ENCODE measurements at regions not wholly inside any gene's neighbourhood (a gene's known extent, or its start where the extent isn't known, plus 50 kb on each side); places are given as distances from the start of the nearest gene placed in this dataset.
"Not testable (repeated sequence)": the region's sequence is repeated elsewhere in the genome, so short reads cannot be mapped to it uniquely, and the experiment has no call there.

GRCh38 chr14:45946251-45946650 lies 693.2 kb upstream of the MIS18BP1 start:
- Mint-ChIP-seq H3K27ac (no peak overlapping the region), H3K4me1 (no peaks in the 10 kb centered on the region), H3K4me3 (no peak overlapping the region), H3K9me3 (no peaks in the 10 kb centered on the region), H3K36me3 (no peaks in the 10 kb centered on the region), H3K27me3 (no peaks in the 10 kb centered on the region)
- POLR2A ChIA-PET, result no interaction called here
- DNase-seq (no peak), ATAC-seq (ENCODE audit: low read depth) (no peak)

GRCh38 chr14:45940318-45940717 lies 687.3 kb upstream of the MIS18BP1 start:
- H3K36me3 Mint-ChIP-seq, result no peaks in the 10 kb centered on the region
- ATAC-seq (ENCODE audit: low read depth), result no peak
- POLR2A ChIA-PET, result no interaction called here
- H3K4me3 Mint-ChIP-seq, result no peak overlapping the region
- H3K9me3 Mint-ChIP-seq, result peaks cover 5% of the 10 kb centered on the region
- DNase-seq, result no peak
- no peaks in the 10 kb centered on the region for H3K4me1 Mint-ChIP-seq
- no peaks in the 10 kb centered on the region for H3K27me3 Mint-ChIP-seq
- H3K27ac Mint-ChIP-seq, result no peak overlapping the region

- Mint-ChIP-seq H3K4me1 (no peaks in the 10 kb centered on the region), H3K4me3 (no peak overlapping the region), H3K36me3 (no peaks in the 10 kb centered on the region), H3K27ac (no peak overlapping the region), H3K27me3 (no peaks in the 10 kb centered on the region), H3K9me3 (peaks cover 5% of the 10 kb centered on the region)
- ATAC-seq (ENCODE audit: low read depth), result no peak
- POLR2A ChIA-PET, result no interaction called here
- DNase-seq, result no peak
These were observed 686.6 kb upstream of the MIS18BP1 start for GRCh38 chr14:45939572-45939971.

DNA sequence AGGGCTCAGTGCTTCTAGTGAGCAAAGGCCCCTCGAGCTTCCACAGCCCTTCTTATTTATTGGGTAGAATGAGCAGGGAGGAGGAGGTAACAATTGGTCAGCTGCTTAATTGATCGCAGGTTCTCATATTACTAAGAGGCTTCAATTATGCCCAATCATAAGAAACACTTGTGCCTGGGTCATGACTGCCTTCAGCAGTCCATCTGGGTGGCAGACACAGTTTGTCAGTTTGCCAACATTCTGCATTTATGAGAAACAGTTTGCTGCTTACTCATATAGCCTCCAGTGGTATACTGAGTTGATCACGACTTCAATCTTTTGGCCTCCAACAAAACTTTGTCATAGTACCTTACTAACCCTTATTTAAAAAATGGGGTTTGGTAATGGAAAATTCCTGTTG lies 667.0 kb upstream of the MIS18BP1 start:
- H3K4me3 Mint-ChIP-seq; H3K27ac Mint-ChIP-seq; POLR2A ChIA-PET; ATAC-seq (ENCODE audit: low read depth); H3K27me3 Mint-ChIP-seq; H3K36me3 Mint-ChIP-seq; H3K9me3 Mint-ChIP-seq; DNase-seq; H3K4me1 Mint-ChIP-seq: not testable (repeated sequence)

DNA sequence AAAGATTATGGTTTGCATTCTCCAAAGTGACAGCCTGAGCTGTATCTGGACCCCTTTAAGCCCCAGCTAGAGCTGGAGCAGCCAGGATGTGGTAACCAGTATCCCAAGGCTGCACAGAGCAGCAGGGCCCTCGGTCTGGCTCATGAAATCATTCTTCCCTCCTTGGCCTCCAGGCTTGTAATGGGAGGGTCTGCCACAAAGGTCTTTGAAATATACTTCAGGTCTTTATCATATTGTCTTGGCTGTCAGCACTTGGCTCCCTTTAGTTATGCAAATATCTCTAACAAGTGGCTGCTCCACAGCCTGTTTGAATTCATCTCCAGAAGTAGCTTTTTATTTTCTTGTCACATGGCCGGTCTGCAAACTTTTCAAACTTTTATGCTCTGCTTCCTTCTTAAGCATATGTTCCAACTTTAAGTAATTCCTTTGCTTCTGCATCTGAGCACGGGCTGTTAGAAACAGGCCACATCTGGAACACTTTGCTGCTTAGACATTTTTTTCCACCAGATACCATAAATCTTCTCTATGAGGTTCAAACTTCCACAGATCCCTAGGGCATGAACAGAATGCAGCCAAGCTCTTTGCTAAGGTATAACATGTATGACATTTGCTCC lies 663.4 kb upstream of the MIS18BP1 start:
- no peak for DNase-seq
- Mint-ChIP-seq H3K27me3 (no peaks in the 10 kb centered on the region), H3K4me3 (no peak overlapping the region), H3K36me3 (no peaks in the 10 kb centered on the region), H3K4me1 (no peaks in the 10 kb centered on the region), H3K9me3 (peaks cover 11% of the 10 kb centered on the region), H3K27ac (no peak overlapping the region)
- no peak for ATAC-seq (ENCODE audit: low read depth)
- POLR2A ChIA-PET, result no interaction called here

DNA sequence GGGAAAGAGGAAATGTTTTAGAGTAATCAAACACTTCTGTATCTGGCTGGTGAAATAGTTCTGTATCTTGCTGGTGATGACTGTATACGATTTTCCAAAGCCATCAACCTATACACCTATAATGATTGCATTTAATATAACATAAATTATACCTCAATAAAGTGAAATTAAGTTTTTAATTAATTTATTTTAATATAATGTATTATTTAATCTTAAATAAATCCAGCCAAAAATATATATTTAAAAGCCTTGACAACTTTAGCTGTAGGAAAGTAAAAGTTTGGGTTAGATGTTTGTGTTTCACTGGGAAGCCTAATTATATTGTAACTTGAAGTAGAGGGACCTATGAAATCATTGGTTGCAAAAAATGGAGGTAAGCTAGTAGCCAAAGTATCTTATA lies 654.8 kb upstream of the MIS18BP1 start:
- Mint-ChIP-seq H3K4me3 (no peak overlapping the region), H3K4me1 (no peaks in the 10 kb centered on the region), H3K9me3 (peaks cover 2% of the 10 kb centered on the region), H3K36me3 (no peaks in the 10 kb centered on the region), H3K27ac (no peak overlapping the region), H3K27me3 (no peaks in the 10 kb centered on the region)
- ATAC-seq (ENCODE audit: low read depth) (no peak), DNase-seq (no peak)
- POLR2A ChIA-PET, result no interaction called here

DNA sequence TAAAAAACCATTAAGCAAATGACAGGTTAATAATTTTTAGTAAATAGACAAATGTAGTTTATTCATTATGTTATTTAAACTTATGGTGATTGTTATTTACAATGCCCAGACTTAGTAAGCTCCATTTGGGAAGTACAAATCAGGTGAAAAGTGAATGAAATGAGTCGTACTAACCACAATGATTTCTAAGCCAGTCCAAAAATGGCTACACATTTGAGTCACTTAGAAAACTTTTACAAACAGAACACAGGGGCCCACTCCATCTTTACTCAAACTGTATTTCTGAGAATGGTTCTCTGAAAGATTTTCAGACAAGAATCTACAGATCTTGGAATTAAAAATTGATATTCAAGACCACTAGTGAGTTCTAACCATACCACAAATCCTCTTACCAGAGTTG lies 653.3 kb upstream of the MIS18BP1 start:
- H3K4me3 Mint-ChIP-seq, result no peak overlapping the region
- no peaks in the 10 kb centered on the region for H3K27me3 Mint-ChIP-seq
- DNase-seq, result no peak
- H3K9me3 Mint-ChIP-seq, result no peaks in the 10 kb centered on the region
- H3K36me3 Mint-ChIP-seq, result no peaks in the 10 kb centered on the region
- H3K27ac Mint-ChIP-seq, result no peak overlapping the region
- no peaks in the 10 kb centered on the region for H3K4me1 Mint-ChIP-seq
- POLR2A ChIA-PET, result no interaction called here
- no peak for ATAC-seq (ENCODE audit: low read depth)

DNA sequence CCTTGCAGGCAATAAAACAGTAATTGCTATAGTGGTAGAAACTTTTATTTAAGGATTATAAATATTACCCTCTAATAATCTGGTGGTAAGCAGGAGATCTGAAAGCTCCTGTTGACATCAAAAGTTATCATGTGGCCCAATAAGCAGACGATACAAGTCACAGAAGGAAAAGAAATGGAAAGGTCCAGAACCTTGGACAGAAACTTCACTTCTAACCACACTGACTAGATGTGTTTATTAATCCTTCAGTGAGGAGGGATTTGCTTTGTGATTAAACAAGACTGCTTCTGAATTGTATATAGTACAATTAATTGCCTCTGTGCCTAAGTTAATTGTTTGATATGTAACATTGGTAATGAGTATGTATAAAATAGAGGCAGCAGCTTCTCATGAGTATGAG lies 652.7 kb upstream of the MIS18BP1 start:
- no peaks in the 10 kb centered on the region for H3K4me1 Mint-ChIP-seq
- no peaks in the 10 kb centered on the region for H3K27me3 Mint-ChIP-seq
- ATAC-seq (ENCODE audit: low read depth) (no peak), DNase-seq (no peak)
- no peaks in the 10 kb centered on the region for H3K9me3 Mint-ChIP-seq
- no peak overlapping the region for H3K4me3 Mint-ChIP-seq
- POLR2A ChIA-PET, result no interaction called here
- H3K36me3 Mint-ChIP-seq, result no peaks in the 10 kb centered on the region
- H3K27ac Mint-ChIP-seq, result no peak overlapping the region

DNA sequence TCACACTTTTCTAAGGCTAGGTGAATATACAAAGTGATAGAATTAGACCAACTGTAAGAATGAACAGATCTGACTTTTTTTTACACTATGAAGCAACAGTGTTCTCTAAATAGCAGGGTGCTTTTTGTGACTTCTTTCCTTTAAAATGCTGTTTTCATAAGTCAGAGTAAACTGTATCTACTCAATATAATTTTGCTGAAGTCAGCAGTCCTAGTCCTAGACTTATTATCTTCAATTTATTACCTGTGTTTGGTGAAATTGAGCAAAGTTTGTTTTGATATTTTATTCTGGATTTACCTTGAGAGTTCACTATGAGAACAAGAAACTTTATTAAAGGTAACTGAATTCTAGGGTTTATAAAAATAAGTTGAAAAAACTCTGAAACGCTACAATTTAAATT lies 651.3 kb upstream of the MIS18BP1 start:
- Mint-ChIP-seq H3K4me3 (no peak overlapping the region), H3K27ac (no peak overlapping the region), H3K4me1 (no peaks in the 10 kb centered on the region), H3K9me3 (no peaks in the 10 kb centered on the region), H3K36me3 (no peaks in the 10 kb centered on the region), H3K27me3 (no peaks in the 10 kb centered on the region)
- POLR2A ChIA-PET, result no interaction called here
- no peak for DNase-seq
- no peak for ATAC-seq (ENCODE audit: low read depth)

DNA sequence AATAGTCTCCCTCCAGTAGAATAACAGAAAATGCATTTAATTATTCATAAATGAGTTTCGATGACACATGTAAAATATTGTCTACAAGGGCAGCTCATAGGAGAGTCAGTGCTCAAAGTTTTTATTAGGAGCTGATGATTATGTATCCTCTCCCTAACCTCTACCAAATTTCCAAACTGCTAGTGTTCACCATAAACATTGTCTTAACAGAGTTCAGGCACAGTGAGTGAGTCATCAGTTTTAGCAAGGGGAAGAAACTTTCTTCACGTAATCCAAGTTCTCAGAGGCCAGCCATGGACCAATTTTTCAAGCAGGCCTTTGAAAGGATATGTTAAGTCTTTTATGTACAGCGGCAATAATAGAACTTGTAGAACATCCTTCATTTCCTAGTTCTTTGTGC lies 649.2 kb upstream of the MIS18BP1 start:
- POLR2A ChIA-PET, result no interaction called here

DNA sequence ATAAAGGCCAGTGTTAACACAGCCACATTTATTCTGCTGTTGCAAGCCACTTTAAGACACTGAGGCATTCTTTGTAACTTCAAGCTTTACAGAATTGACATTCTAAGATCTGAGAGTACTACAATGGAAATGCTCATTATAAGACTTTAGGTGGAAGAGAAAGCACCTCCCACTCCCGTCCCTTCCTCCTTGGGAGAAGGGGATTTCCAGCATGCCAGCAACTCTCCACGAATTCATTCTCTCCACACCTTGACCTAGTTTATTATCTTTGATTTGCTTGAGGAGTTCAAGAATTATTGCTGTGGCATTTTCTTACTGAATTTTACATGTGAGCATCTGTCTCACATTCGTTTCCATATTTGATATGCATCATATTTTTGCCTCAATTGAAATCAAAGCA lies 644.4 kb upstream of the MIS18BP1 start:
- Mint-ChIP-seq H3K4me1 (no peaks in the 10 kb centered on the region), H3K9me3 (no peaks in the 10 kb centered on the region), H3K27me3 (no peaks in the 10 kb centered on the region), H3K4me3 (no peak overlapping the region), H3K27ac (peak overlapping the region; percentile 15), H3K36me3 (no peaks in the 10 kb centered on the region)
- DNase-seq (no peak), ATAC-seq (ENCODE audit: low read depth) (no peak)
- POLR2A ChIA-PET, result no interaction called here

More for the DNA sequence above, 649.2 kb upstream of the MIS18BP1 start:
- Mint-ChIP-seq H3K36me3 (no peaks in the 10 kb centered on the region), H3K27me3 (no peaks in the 10 kb centered on the region), H3K4me1 (no peaks in the 10 kb centered on the region), H3K9me3 (no peaks in the 10 kb centered on the region), H3K27ac (no peak overlapping the region), H3K4me3 (no peak overlapping the region)
- ATAC-seq (ENCODE audit: low read depth) (no peak), DNase-seq (no peak)

DNA sequence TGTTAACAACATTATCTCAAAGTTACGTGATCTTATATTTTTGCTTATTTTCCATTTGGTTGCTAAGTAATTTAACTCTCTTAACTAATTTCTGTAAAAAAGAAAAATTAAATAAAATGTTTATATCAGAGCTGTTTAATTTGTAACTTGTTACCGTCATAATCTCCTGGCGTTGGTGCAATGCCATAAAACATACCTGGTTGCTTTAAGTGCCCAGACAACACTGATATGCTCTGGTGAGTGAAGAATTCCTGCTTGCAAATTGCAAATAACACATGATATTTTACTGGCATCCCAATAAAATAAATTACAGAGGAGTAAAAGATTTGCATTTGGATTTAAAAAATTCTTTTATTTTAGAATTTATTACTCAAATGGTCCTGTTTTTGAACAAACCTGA lies 640.1 kb upstream of the MIS18BP1 start:
- H3K27me3 Mint-ChIP-seq, result no peaks in the 10 kb centered on the region
- POLR2A ChIA-PET, result no interaction called here
- no peaks in the 10 kb centered on the region for H3K36me3 Mint-ChIP-seq
- ATAC-seq (ENCODE audit: low read depth) (no peak), DNase-seq (no peak)
- H3K27ac Mint-ChIP-seq, result no peak overlapping the region
- H3K4me1 Mint-ChIP-seq, result no peaks in the 10 kb centered on the region
- H3K9me3 Mint-ChIP-seq, result peaks cover 5% of the 10 kb centered on the region
- no peak overlapping the region for H3K4me3 Mint-ChIP-seq

DNA sequence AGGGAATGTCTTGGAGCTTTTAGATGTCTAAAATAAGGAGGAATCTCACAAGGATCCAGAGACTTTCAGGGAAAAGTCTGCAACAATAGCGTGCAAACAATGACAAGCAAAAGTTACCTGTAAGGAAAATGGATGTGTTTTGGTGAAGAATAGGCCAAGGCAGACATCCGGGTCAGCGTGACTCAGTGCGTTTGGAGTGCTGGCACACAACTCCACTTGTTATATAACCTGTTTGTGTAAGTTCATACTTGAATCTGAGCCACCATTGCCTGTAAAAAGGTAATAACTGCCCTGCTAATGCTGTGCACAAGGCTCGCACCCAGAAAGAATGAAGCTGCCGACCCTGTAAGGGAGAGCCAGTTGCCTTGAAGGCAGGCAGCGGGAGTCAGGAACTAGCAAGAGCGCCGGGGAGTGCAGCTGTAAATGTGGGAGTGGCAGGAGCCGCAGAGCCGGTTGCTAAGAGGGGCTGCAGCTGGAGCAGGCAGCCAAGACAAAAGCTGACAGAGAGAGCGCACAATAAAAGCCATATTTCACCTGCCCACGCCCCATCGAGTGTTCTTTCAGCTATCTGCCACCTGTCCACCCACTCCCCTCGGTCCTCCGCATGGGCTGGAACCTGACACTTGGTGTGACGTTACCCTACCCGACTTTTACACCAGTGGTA lies 638.5 kb upstream of the MIS18BP1 start:
- ATAC-seq (ENCODE audit: low read depth) (no peak), DNase-seq (no peak)
- Mint-ChIP-seq H3K27me3 (no peaks in the 10 kb centered on the region), H3K9me3 (peaks cover 5% of the 10 kb centered on the region), H3K4me1 (no peaks in the 10 kb centered on the region), H3K4me3 (no peak overlapping the region), H3K36me3 (no peaks in the 10 kb centered on the region), H3K27ac (no peak overlapping the region)
- POLR2A ChIA-PET, result no interaction called here

DNA sequence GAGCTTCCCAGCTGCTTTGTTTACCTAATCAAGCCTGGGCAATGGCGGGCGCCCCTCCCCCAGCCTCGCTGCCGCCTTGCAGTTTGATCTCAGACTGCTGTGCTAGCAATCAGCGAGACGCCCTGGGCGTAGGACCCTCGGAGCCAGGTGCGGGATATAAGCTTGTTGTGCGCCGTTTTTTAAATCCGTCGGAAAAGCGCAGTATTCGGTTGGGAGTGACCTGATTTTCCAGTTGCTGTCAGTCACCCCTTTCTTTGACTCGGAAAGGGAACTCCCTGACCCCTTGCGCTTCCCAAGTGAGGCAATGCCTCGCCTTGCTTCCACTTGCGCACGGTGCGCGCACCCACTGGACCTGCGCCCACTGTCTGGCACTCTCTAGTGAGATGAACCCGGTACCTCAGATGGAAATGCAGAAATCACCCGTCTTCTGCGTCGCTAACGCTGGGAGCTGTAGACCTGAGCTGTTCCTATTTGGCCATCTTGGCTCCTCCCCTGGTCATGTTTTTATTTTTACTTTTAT lies 635.8 kb upstream of the MIS18BP1 start:
- ATAC-seq (ENCODE audit: low read depth); H3K27me3 Mint-ChIP-seq: not testable (repeated sequence)

More for the DNA sequence above, 635.8 kb upstream of the MIS18BP1 start:
- DNase-seq, H3K4me3 Mint-ChIP-seq, H3K36me3 Mint-ChIP-seq, H3K9me3 Mint-ChIP-seq, POLR2A ChIA-PET, H3K27ac Mint-ChIP-seq, H3K4me1 Mint-ChIP-seq: not testable (repeated sequence)

Measured in activated naive CD8-positive, alpha-beta T cell treated with anti-CD3 and anti-CD28 coated beads, Interleukin-2, amount 10 ng/mL, durations not matched to agents 7 days and 5 days (primary cell).